ENCODE measurements at regions not wholly inside any gene's neighbourhood (a gene's known extent, or its start where the extent isn't known, plus 50 kb on each side); places are given as distances from the start of the nearest gene placed in this dataset.

DNA sequence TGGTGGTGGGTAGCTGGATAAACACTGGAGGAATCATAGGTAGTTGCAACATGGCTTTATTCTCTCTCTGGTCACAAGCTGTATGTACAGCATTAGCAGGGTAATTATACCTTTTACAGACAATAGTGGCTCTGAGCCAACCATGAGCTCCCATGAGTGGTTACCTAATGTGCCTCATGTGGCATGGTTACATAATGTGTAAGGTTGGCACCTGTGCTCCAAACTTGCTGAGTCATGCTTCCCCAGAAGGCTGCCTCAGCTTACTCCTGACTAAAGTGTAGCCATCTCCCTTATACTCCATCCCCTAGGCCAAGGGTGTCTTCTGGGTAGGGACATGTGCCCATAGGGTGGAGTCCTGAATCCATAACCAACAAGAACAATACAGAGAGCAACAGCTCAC is 345.3 kb upstream of the SEMA3C start:
- TF ChIP-seq EZH2 (IDR thresholded peaks at IDR 0.05; ENCODE audit: low read length, missing control alignments), result no peak
- TF ChIP-seq, protein P1, sequence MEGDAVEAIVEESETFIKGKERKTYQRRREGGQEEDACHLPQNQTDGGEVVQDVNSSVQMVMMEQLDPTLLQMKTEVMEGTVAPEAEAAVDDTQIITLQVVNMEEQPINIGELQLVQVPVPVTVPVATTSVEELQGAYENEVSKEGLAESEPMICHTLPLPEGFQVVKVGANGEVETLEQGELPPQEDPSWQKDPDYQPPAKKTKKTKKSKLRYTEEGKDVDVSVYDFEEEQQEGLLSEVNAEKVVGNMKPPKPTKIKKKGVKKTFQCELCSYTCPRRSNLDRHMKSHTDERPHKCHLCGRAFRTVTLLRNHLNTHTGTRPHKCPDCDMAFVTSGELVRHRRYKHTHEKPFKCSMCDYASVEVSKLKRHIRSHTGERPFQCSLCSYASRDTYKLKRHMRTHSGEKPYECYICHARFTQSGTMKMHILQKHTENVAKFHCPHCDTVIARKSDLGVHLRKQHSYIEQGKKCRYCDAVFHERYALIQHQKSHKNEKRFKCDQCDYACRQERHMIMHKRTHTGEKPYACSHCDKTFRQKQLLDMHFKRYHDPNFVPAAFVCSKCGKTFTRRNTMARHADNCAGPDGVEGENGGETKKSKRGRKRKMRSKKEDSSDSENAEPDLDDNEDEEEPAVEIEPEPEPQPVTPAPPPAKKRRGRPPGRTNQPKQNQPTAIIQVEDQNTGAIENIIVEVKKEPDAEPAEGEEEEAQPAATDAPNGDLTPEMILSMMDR (conservative IDR thresholded peaks at IDR 0.05 in 1 of 2, IDR thresholded peaks at IDR 0.05 in 1 of 2; ENCODE audit: low read depth in 1 of 2, low read length in 2 of 2), result no peak

All from fibroblast of lung (primary cell).